IMR-90 (cell line): ENCODE measurements at regions not wholly inside any gene's neighbourhood (a gene's known extent, or its start where the extent isn't known, plus 50 kb on each side); places are given as distances from the start of the nearest gene placed in this dataset.

Experiments
- ATAC-seq: fragments of 200-7000 bp; cut with Tn5 transposase; 2 replicates; pipeline ENCODE4 v1.9.1; 2020; ENCODE audit warnings: low read depth, mild to moderate bottlenecking, moderate library complexity
- BruUV-seq: library from RNA; stranded (reverse); fragments of 400-500 nt; replicated peaks from 2 replicates; lab custom pipeline; 2021; lab: Mats Ljungman, UMichigan
- CTCF ChIA-PET: fragments of 300-600 bp; formaldehyde crosslinking; extraction: SDS; loops from one replicate; lab custom pipeline; 2021; ENCODE audit warnings: antibody characterized with exemption; lab: Yijun Ruan, JAX
- POLR2A ChIA-PET: fragments of 300-600 bp; sonication (Branson Sonifier 250); formaldehyde crosslinking; loops from one replicate; lab custom pipeline; 2022; ENCODE audit warnings: antibody characterized with exemption; ENCODE audit not compliant: unreplicated experiment; lab: Charles Lee
- DNase-seq: peaks from one replicate; pipeline ENCODE4 v3.0.0; 2013
- H2AFZ ChIP-seq: replicated peaks from 2 replicates; pipeline ENCODE3; 2013; ENCODE audit warnings: low read length, mild to moderate bottlenecking; ENCODE audit not compliant: poor library complexity
- H2AK5ac ChIP-seq: 2 replicates; pipeline ENCODE4 v1.6.1; 2013; ENCODE audit warnings: low read depth, low read length, inconsistent platforms
- H2AK9ac ChIP-seq: replicated peaks from 2 replicates; pipeline ENCODE3; 2013; ENCODE audit warnings: mild to moderate bottlenecking, low read depth, low read length, moderate library complexity; ENCODE audit not compliant: poor library complexity
- H2BK120ac ChIP-seq: 2 replicates; pipeline ENCODE4 v1.6.1; 2013; ENCODE audit warnings: low read depth, low read length, inconsistent platforms
- H2BK15ac ChIP-seq: 3 replicates; pipeline ENCODE4 v1.6.1; 2013; ENCODE audit warnings: low read depth, low read length, inconsistent platforms
- H2BK20ac ChIP-seq: 2 replicates; pipeline ENCODE4 v1.6.1; 2013; ENCODE audit warnings: low read depth, mild to moderate bottlenecking, inconsistent platforms, low read length, moderate library complexity
- H2BK5ac ChIP-seq: 2 replicates; pipeline ENCODE4 v1.6.1; 2013; ENCODE audit warnings: mild to moderate bottlenecking, low read depth, low read length, inconsistent platforms; ENCODE audit not compliant: poor library complexity, severe bottlenecking
- H3K14ac ChIP-seq: replicated peaks from 2 replicates; pipeline ENCODE4 v1.6.1; 2013; ENCODE audit warnings: low read depth, low read length, inconsistent platforms
- H3K18ac ChIP-seq: 2 replicates; pipeline ENCODE4 v1.6.1; 2013; ENCODE audit warnings: low read depth, low read length, control low read depth
- H3K23ac ChIP-seq: 2 replicates; pipeline ENCODE4 v1.6.1; 2013; ENCODE audit warnings: low read depth, low read length, inconsistent platforms
- H3K27ac ChIP-seq: 2 replicates; pipeline ENCODE4 v1.5.1; 2013; ENCODE audit warnings: mild to moderate bottlenecking, control low read depth, low read length; ENCODE audit not compliant: insufficient read depth
- H3K27me3 ChIP-seq: 2 replicates; pipeline ENCODE4 v1.6.1; 2013; ENCODE audit warnings: low read length; ENCODE audit not compliant: control insufficient read depth, insufficient read depth
- H3K36me3 ChIP-seq: 2 replicates; pipeline ENCODE4 v1.6.1; 2013; ENCODE audit warnings: low read length, mixed read lengths; ENCODE audit not compliant: control insufficient read depth, insufficient read depth
- H3K4ac ChIP-seq: 2 replicates; pipeline ENCODE4 v1.6.1; 2013; ENCODE audit warnings: low read depth, low read length, inconsistent platforms
- H3K4me1 ChIP-seq: 2 replicates; pipeline ENCODE4 v1.6.1; 2013; ENCODE audit warnings: low read length, mixed read lengths; ENCODE audit not compliant: control insufficient read depth, insufficient read depth
- H3K4me2 ChIP-seq: 2 replicates; pipeline ENCODE4 v1.6.1; 2013; ENCODE audit warnings: low read depth, mild to moderate bottlenecking, control low read depth, low read length, moderate library complexity
- H3K4me3 ChIP-seq: 2 replicates; pipeline ENCODE4 v1.5.1; 2013; ENCODE audit warnings: low read depth, mild to moderate bottlenecking, control low read depth, low read length, moderate library complexity; ENCODE audit not compliant: insufficient read depth
- H3K56ac ChIP-seq: 2 replicates; pipeline ENCODE4 v1.6.1; 2013; ENCODE audit warnings: low read length, inconsistent platforms; ENCODE audit not compliant: insufficient read depth; ENCODE audit errors: extremely low read depth
- H3K79me1 ChIP-seq, 2 experiments: 2 replicates each; pipeline ENCODE4 v1.6.1; 2013; ENCODE audit warnings: low read length in 2 of 2, inconsistent platforms in 1 of 2, low read depth in 1 of 2
- H3K9ac ChIP-seq: 2 replicates; pipeline ENCODE4 v1.6.1; 2013; ENCODE audit warnings: low read depth, low read length, control low read depth
- H3K9me1 ChIP-seq: 2 replicates; pipeline ENCODE4 v1.6.1; 2013; ENCODE audit warnings: low read length, inconsistent platforms; ENCODE audit not compliant: insufficient read depth
- H3K9me3 ChIP-seq: 2 replicates; pipeline ENCODE4 v1.6.1; 2013; ENCODE audit warnings: low read length; ENCODE audit not compliant: control insufficient read depth, insufficient read depth
- H4K20me1 ChIP-seq: 2 replicates; pipeline ENCODE4 v1.6.1; 2013; ENCODE audit warnings: low read length, inconsistent platforms; ENCODE audit not compliant: insufficient read depth
- H4K5ac ChIP-seq: 2 replicates; pipeline ENCODE4 v1.6.1; 2013; ENCODE audit warnings: mild to moderate bottlenecking, low read depth, low read length, control low read depth
- H4K8ac ChIP-seq, 2 experiments: 2 replicates each; pipeline ENCODE4 v1.6.1; 2013; ENCODE audit warnings: low read depth in 2 of 2, low read length in 2 of 2, control low read depth in 1 of 2, inconsistent platforms in 1 of 2
- H4K91ac ChIP-seq: 2 replicates; pipeline ENCODE4 v1.6.1; 2013; ENCODE audit warnings: low read depth, low read length, inconsistent platforms; ENCODE audit not compliant: insufficient read depth
- ELK1 ChIP-seq: fragments of 150-350 bp; IDR thresholded peaks from 2 replicates; pipeline ENCODE4 v1.6.1; 2016; ENCODE audit warnings: low read depth, mild to moderate bottlenecking, low read length, moderate library complexity, borderline replicate concordance
- MAFK ChIP-seq: IDR thresholded peaks from 2 replicates; pipeline ENCODE4 v1.6.1; 2012; ENCODE audit warnings: low read depth, low read length, improper control_type of control experiment
- NFE2L2 ChIP-seq: fragments of 150-350 bp; IDR thresholded peaks from 2 replicates; pipeline ENCODE4 v1.6.1; 2016; ENCODE audit warnings: low read depth, mild to moderate bottlenecking, low read length
- RFX5 ChIP-seq: IDR thresholded peaks from 2 replicates; pipeline ENCODE4 v1.8.0; 2012; ENCODE audit warnings: low read depth, mild to moderate bottlenecking, low read length, moderate library complexity
- WGBS, 2 experiments: methylation state at CpG; one replicate each; pipeline versions ENCODE4 v1.1.5 to v1.1.7; 2013; ENCODE audit warnings: missing lambda C conversion rate in 2 of 2; ENCODE audit not compliant: insufficient read length in 1 of 2; ENCODE audit errors: extremely low coverage in 2 of 2; 5-methylcytosine and 5-hydroxymethylcytosine counted together
- dilution Hi-C: fragments of 300-500 bp; cut with HindIII; formaldehyde crosslinking; loops from one replicate; pipeline ENCODE4 v1.14.3; 2018; ENCODE audit warnings: low sequenced_read_pairs; ENCODE audit not compliant: unreplicated experiment
- in situ Hi-C: fragments of 300-500 bp; cut with MboI; formaldehyde crosslinking; loops from 3 replicates; pipeline ENCODE4 v1.14.3; 2019; ENCODE audit warnings: low sequenced_read_pairs, inconsistent platforms, mixed read lengths
- intact Hi-C: fragments of 100-400 bp; cut with micrococcal nuclease; formaldehyde crosslinking; loops from 2 replicates; pipeline ENCODE4 v1.10.0; 2022

DNA sequence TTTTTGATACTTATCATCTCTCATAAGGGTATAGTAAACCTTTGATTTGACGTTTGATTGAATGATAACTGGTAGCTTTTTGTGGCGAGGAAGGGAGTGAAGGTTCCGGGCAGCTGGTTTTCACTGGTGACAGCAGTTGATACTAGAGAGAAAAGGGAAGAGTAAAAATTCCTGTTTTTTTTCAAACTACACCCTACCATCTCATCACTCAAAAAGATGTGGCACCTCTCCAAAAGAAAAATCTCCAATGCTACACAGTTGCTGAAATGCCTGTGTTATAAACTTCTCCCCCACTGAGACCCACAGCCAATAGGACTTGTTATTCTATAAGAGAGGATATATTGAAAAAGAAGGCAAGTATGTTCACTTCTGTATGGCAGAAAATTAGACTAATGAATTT is 154.0 kb downstream of the MAIP1 start:
- in situ Hi-C loops (no loop called here), dilution Hi-C loops (no loop called here), intact Hi-C loops (no loop called here)
- ChIA-PET POLR2A (no interaction called here), CTCF (no interaction called here)
- Histone ChIP-seq H3K4me1 (no peaks in the 10 kb centered on the region), H3K9me3 (no peaks in the 10 kb centered on the region), H2AK5ac (no peak overlapping the region), H2BK15ac (no peak overlapping the region), H2BK120ac (no peak overlapping the region), H2BK5ac (no peak overlapping the region), H2AFZ (no peak overlapping the region), H3K4ac (no peak overlapping the region), H3K23ac (no peak overlapping the region), H4K20me1 (no peaks in the 10 kb centered on the region), H3K4me3 (no peak overlapping the region), H3K9me1 (no peaks in the 10 kb centered on the region), H4K5ac (no peak overlapping the region), H2BK20ac (no peak overlapping the region), H3K27me3 (no peaks in the 10 kb centered on the region), H3K9ac (no peak overlapping the region), H3K27ac (no peak overlapping the region), H3K14ac (no peak overlapping the region), H3K79me1 (no peaks in the 10 kb centered on the region), H3K4me2 (no peak overlapping the region), H3K56ac (no peak overlapping the region), H3K18ac (no peak overlapping the region), H4K8ac (no peak overlapping the region), H2AK9ac (no peak overlapping the region), H4K91ac (no peak overlapping the region), H3K36me3 (no peaks in the 10 kb centered on the region)
- ATAC-seq (no peak), DNase-seq (no peak)
- WGBS, 2 experiments: no CpG with 5 or more reads among the region's 3 CpGs
- no TSS peak for BruUV-seq
- TF ChIP-seq RFX5: no peak
- TF ChIP-seq NFE2L2: no peak
- TF ChIP-seq ELK1: no peak
- TF ChIP-seq MAFK: no peak
